Caco-2 (cell line): ENCODE measurements at regions not wholly inside any gene's neighbourhood (a gene's known extent, or its start where the extent isn't known, plus 50 kb on each side); places are given as distances from the start of the nearest gene placed in this dataset.
"Not testable (repeated sequence)": the region's sequence is repeated elsewhere in the genome, so short reads cannot be mapped to it uniquely, and the experiment has no call there.

Experiments
- BruUV-seq: library from RNA; stranded (reverse); fragments of 400-500 nt; replicated peaks from 2 replicates; lab custom pipeline; 2021; lab: Mats Ljungman, UMichigan
- CTCF ChIA-PET: fragments of 300-600 bp; sonication (Branson Sonifier 250); formaldehyde crosslinking; loops from one replicate; lab custom pipeline; 2022; ENCODE audit warnings: antibody characterized with exemption; lab: Charles Lee
- POLR2A ChIA-PET: fragments of 300-600 bp; sonication (Branson Sonifier 250); formaldehyde crosslinking; loops from one replicate; lab custom pipeline; 2022; ENCODE audit warnings: antibody characterized with exemption; lab: Charles Lee
- DNase-seq, 2 experiments: peaks; one replicate each; pipeline versions ENCODE4 v3.0.0 to v3.0.0-alpha.2; 2020 to 2022
- H3K27me3 ChIP-seq: replicated peaks from 2 replicates; pipeline ENCODE4 v1.6.0; 2011; ENCODE audit warnings: low read length; ENCODE audit not compliant: control insufficient read depth, insufficient read depth
- H3K36me3 ChIP-seq: 2 replicates; pipeline ENCODE4 v1.5.1; 2011; ENCODE audit warnings: low read length; ENCODE audit not compliant: control insufficient read depth, insufficient read depth
- H3K4me1 ChIP-seq: fragments of 250-450 bp; sonication (Bioruptor Pico); 2 replicates; pipeline ENCODE4 v1.5.1; 2020; ENCODE audit warnings: mild to moderate bottlenecking
- H3K4me3 ChIP-seq: 2 replicates; pipeline ENCODE4 v1.5.1; 2011; ENCODE audit warnings: low read depth, mild to moderate bottlenecking, control low read depth, low read length
- H3K9me3 ChIP-seq: fragments of 250-450 bp; sonication (Bioruptor Pico); 2 replicates; pipeline ENCODE4 v1.5.1; 2020; ENCODE audit warnings: mild to moderate bottlenecking, moderate library complexity
- H3K27ac Mint-ChIP-seq: one replicate; pipeline ENCODE4 v1.8.0; 2022; ENCODE audit warnings: mixed read lengths; ENCODE audit not compliant: unreplicated experiment
- H3K27me3 Mint-ChIP-seq: one replicate; pipeline ENCODE4 v1.8.0; 2022; ENCODE audit warnings: mixed read lengths; ENCODE audit not compliant: insufficient read depth, unreplicated experiment
- H3K36me3 Mint-ChIP-seq: one replicate; pipeline ENCODE4 v1.8.0; 2022; ENCODE audit warnings: mild to moderate bottlenecking, mixed read lengths; ENCODE audit not compliant: insufficient read depth, unreplicated experiment
- H3K4me1 Mint-ChIP-seq: one replicate; pipeline ENCODE4 v1.8.0; 2022; ENCODE audit warnings: low read depth, mixed read lengths; ENCODE audit not compliant: unreplicated experiment
- H3K4me3 Mint-ChIP-seq: one replicate; pipeline ENCODE4 v1.8.0; 2022; ENCODE audit warnings: mild to moderate bottlenecking, moderate library complexity, mixed read lengths; ENCODE audit not compliant: unreplicated experiment
- H3K9me3 Mint-ChIP-seq: one replicate; pipeline ENCODE4 v1.8.0; 2022; ENCODE audit warnings: mixed read lengths; ENCODE audit not compliant: unreplicated experiment
- CTCF ChIP-seq, 2 experiments: fragments of 200-600 bp in 1 of 2; IDR thresholded peaks; 1 replicate in 1 of 2; 2 replicates in 1 of 2; pipeline versions ENCODE4 v1.5.1 to v1.8.0; 2011 to 2022; ENCODE audit warnings: antibody characterized with exemption in 1 of 2, control low read depth in 1 of 2, inconsistent platforms in 1 of 2, low read depth in 1 of 2, low read length in 1 of 2, mild to moderate bottlenecking in 1 of 2, moderate library complexity in 1 of 2; ENCODE audit not compliant: insufficient read depth in 1 of 2, severe bottlenecking in 1 of 2, unreplicated experiment in 1 of 2
- intact Hi-C: fragments of 100-400 bp; cut with micrococcal nuclease; formaldehyde crosslinking; loops from one replicate; pipeline ENCODE4 v1.10.0; 2022; ENCODE audit not compliant: unreplicated experiment

GRCh38 chr6:95882371-95882770 is 133.4 kb upstream of the FUT9 start:
- Histone ChIP-seq H3K4me1 (peaks cover 11% of the 10 kb centered on the region), H3K9me3 (no peaks in the 10 kb centered on the region), H3K27me3 (no peaks in the 10 kb centered on the region), H3K4me3 (no peak overlapping the region), H3K36me3 (no peaks in the 10 kb centered on the region)
- Mint-ChIP-seq H3K36me3 (no peaks in the 10 kb centered on the region), H3K27me3 (no peaks in the 10 kb centered on the region), H3K27ac (no peak overlapping the region), H3K4me1 (peaks cover 6% of the 10 kb centered on the region), H3K9me3 (no peaks in the 10 kb centered on the region), H3K4me3 (no peak overlapping the region)
- BruUV-seq: no TSS peak
- POLR2A ChIA-PET: no interaction called here
- TF ChIP-seq CTCF (IDR thresholded peaks at IDR 0.05; ENCODE audit: insufficient read depth in 1 of 2, low read depth in 1 of 2, low read length in 1 of 2, severe bottlenecking in 1 of 2, unreplicated experiment in 1 of 2): no peak
- DNase-seq: no peak
- CTCF ChIA-PET: no interaction called here
- intact Hi-C loops: no loop called here

GRCh38 chr6:95888711-95889110 is 127.1 kb upstream of the FUT9 start:
- H3K4me1 ChIP-seq, H3K36me3 Mint-ChIP-seq, H3K9me3 ChIP-seq, CTCF ChIA-PET, BruUV-seq, H3K27me3 ChIP-seq, POLR2A ChIA-PET, H3K4me3 Mint-ChIP-seq, H3K9me3 Mint-ChIP-seq, H3K36me3 ChIP-seq, H3K4me3 ChIP-seq, H3K4me1 Mint-ChIP-seq, DNase-seq, H3K27me3 Mint-ChIP-seq, intact Hi-C loops, H3K27ac Mint-ChIP-seq: not testable (repeated sequence)

GRCh38 chr6:95905132-95905531 is 110.6 kb upstream of the FUT9 start:
- Histone ChIP-seq H3K4me3 (no peak overlapping the region), H3K27me3 (no peaks in the 10 kb centered on the region), H3K9me3 (no peaks in the 10 kb centered on the region), H3K36me3 (no peaks in the 10 kb centered on the region), H3K4me1 (no peaks in the 10 kb centered on the region)
- ChIA-PET POLR2A (no interaction called here), CTCF (no interaction called here)
- Mint-ChIP-seq H3K36me3 (no peaks in the 10 kb centered on the region), H3K4me3 (no peak overlapping the region), H3K4me1 (peaks cover 5% of the 10 kb centered on the region), H3K27me3 (no peaks in the 10 kb centered on the region), H3K27ac (no peak overlapping the region), H3K9me3 (no peaks in the 10 kb centered on the region)
- BruUV-seq: no TSS peak
- intact Hi-C loops: no loop called here
- DNase-seq: no peak
- no peak for TF ChIP-seq CTCF (IDR thresholded peaks at IDR 0.05; ENCODE audit: insufficient read depth in 1 of 2, low read depth in 1 of 2, low read length in 1 of 2, severe bottlenecking in 1 of 2, unreplicated experiment in 1 of 2)

GRCh38 chr6:95917034-95917433 is 98.7 kb upstream of the FUT9 start:
- CTCF ChIA-PET: no interaction called here
- no peaks in the 10 kb centered on the region for H3K36me3 ChIP-seq

More at GRCh38 chr6:95917034-95917433, 98.7 kb upstream of the FUT9 start:
- DNase-seq: no peak
- no peaks in the 10 kb centered on the region for H3K9me3 Mint-ChIP-seq
- no peaks in the 10 kb centered on the region for H3K27me3 Mint-ChIP-seq
- intact Hi-C loops: no loop called here
- no peak overlapping the region for H3K27ac Mint-ChIP-seq
- POLR2A ChIA-PET: no interaction called here
- Histone ChIP-seq H3K4me3 (no peak overlapping the region), H3K27me3 (no peaks in the 10 kb centered on the region), H3K4me1 (no peaks in the 10 kb centered on the region), H3K9me3 (no peaks in the 10 kb centered on the region)
- no peaks in the 10 kb centered on the region for H3K4me1 Mint-ChIP-seq
- no peaks in the 10 kb centered on the region for H3K36me3 Mint-ChIP-seq
- BruUV-seq: no TSS peak
- H3K4me3 Mint-ChIP-seq: no peak overlapping the region
- no peak for TF ChIP-seq CTCF (IDR thresholded peaks at IDR 0.05; ENCODE audit: insufficient read depth in 1 of 2, low read depth in 1 of 2, low read length in 1 of 2, severe bottlenecking in 1 of 2, unreplicated experiment in 1 of 2)
